ENCODE measurements at regions not wholly inside any gene's neighbourhood (a gene's known extent, or its start where the extent isn't known, plus 50 kb on each side); places are given as distances from the start of the nearest gene placed in this dataset.

GRCh38 chr5:116389601-116390000, 185.0 kb downstream of the SEMA6A start:
- no peak for DNase-seq

GRCh38 chr5:116388564-116389258, 185.9 kb downstream of the SEMA6A start:
- DNase-seq, result no peak

- no peak for DNase-seq
Measured at GRCh38 chr5:116387738-116388137, 186.9 kb downstream of the SEMA6A start.

DNA sequence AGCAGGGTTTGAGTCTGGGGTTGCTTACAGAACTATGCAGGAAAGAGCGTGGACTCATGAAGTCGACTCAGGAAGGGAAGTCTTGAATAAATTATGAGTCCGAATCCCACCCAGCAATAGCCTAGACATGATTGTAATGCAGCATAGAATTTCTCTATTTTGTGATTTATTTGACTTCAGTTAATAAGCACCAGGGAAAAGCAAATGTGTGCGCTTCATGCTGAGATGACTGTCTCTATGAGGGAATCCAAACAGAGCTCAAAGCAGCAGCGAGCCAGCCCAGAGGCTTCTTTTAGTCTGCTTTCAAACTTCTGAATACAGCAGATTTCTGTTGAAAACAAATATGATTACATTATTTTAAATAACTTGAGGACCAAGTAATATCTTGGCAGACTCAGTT, 188.0 kb downstream of the SEMA6A start:
- DNase-seq, result no peak

GRCh38 chr5:116382874-116383266, 191.8 kb downstream of the SEMA6A start:
- DNase-seq, result no peak

DNA sequence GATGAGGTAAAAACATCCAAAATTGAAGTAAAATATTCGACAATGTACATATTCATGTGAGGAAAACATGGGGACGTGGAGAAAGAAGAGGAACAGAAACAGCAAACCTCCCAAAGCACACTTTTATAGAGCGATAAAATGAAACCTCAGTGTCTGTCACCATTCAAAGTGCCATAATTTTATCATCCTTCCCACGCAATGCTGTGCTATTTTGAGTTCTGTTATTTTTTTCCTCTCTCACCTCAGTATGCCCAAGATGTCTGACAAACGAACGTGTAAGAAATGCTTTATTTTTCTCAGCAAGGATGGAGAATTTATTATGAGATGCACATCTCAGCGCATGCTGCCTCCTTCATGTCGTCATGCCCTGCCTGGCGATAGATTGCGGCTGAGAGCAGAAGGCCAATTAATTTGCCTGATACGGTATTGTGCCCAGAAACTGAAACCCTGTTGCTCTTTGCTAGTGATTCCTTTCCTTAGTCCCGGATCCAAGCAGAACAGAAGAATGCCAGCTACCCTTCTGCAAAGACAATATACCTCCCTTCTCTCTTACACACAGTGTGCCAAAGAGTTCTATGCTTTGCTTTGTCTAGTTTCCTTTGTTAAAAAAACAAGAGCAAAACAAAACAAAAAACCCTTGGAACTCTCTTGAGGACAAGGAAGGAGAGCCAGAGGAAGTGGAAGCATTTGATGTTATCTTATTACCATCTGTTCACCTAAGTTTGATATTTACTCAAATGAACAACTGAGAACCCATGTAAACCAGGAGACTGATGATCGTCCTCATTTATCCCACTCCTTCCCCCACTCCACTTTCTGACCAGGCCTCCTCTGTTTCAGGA, 192.4 kb downstream of the SEMA6A start:
- DNase-seq, result no peak

DNA sequence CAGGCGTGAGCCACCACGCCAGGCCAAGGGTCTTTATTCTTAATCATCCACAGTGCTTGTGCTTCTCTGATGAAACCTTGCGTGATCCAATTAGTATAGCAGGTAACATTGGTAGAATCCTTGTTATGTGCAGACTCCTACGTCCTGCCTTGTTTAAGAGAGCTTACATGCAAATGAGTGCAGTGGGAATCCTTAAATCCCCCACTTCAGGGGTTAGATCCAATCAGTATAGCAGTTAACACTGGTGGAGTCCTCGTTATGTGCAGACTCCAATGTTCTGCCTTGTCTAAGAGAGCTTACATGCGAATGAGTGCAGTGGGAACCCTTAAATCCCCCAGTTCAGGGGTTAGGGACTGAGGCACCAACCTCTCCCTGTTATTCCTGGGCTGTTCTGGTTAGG, 193.4 kb downstream of the SEMA6A start:
- peak; percentile 24 for DNase-seq

DNA sequence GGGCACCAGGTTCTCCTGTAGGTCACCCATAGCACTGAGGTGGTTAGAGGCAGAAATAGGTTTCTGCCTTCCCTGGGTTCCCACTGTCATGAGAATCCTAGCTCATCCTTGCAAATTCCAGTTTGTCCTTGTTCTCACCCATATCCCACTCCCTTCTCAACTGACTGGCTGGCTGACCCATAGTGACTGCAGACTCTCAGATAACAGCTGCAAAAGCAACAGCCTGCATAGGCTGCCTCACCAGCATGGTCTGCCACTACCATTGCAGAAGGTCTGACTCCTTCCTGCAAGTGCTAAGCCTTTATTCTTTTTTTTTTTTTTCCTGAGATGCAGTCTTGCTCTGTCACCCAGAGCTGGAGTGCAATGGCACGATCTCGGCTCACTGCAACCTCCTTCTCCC, 194.0 kb downstream of the SEMA6A start:
- no peak for DNase-seq

GRCh38 chr5:116379306-116379705, 195.3 kb downstream of the SEMA6A start:
- DNase-seq, result no peak

- DNase-seq, result no peak
Measured at GRCh38 chr5:116378777-116379121, 195.9 kb downstream of the SEMA6A start.

- DNase-seq, result peak; percentile 74
Measured at GRCh38 chr5:116378007-116378776, 196.4 kb downstream of the SEMA6A start.

DNA sequence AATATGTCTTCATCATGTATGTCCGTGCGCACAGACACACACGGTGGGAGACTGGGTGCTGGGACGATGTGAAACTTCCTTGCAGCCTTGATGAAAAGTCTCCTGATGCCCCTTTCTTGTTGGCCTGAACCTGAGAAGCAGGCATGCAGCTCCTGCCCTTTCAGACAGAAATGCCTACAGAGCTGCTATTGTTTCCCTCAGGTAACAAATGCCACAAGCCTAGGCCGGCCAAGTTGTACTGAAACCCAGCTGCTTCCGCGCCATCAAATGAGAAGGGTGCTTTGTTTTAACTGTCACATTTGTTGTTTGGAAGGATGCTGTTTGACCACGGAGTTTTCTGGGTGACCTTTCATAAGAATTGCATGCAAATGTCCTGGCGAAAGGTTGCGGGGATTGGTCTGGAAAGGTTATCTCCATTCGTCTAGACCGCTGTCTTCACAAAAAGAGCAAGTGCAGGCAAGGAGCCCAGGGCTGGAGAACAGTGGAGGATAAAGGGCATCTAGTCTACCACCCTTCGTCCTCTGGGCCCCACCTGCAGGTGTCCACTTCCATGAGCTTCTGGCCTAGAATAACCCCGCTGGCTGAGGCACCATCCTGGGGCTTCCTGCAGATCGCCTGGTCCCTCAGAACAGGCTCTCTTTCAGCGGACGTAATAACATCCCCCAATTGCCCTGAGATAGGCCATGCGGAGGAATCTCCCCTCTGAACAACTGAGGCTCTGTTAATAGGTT, 197.2 kb downstream of the SEMA6A start:
- no peak for DNase-seq

DNA sequence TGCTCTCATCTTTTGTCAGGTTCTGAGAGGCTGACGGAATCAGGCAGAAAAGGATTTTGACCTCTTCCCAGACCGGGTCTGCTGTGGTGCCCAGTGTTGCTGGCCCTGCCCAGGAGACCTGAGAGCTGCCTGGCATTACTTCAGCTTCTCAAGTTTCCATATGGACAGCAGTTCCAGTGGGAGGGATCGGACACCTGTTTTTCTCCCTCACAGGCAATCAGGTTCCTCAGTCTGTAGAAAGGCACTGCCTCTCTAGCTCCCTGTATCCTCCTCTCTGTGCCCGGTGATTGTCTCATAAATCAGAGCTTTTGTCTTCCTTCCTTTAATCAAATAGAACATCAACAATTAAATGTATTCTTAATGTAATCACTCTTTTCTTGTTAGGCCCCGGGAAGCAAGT, 198.7 kb downstream of the SEMA6A start:
- no peak for DNase-seq

DNA sequence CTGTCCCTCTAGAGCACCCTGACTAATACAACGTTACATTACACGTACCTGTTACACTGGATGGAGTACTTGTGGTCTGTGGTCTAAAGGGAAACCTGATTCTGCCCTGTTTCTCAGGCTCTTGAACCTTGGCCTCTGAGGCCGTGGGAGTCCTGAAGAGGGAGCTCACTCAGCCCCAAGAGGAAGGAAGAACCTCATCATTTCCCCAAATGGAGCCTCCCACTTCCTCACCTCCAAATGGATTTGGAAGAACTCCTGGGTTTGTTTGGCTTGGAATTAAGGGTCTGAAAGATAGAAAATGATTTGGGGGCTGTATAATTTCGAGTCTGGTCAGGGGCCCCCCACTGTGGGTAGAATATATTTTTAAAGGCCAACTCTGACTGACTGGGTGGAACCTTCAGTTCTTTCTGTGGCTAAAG, 200.2 kb downstream of the SEMA6A start:
- no peak for DNase-seq

DNA sequence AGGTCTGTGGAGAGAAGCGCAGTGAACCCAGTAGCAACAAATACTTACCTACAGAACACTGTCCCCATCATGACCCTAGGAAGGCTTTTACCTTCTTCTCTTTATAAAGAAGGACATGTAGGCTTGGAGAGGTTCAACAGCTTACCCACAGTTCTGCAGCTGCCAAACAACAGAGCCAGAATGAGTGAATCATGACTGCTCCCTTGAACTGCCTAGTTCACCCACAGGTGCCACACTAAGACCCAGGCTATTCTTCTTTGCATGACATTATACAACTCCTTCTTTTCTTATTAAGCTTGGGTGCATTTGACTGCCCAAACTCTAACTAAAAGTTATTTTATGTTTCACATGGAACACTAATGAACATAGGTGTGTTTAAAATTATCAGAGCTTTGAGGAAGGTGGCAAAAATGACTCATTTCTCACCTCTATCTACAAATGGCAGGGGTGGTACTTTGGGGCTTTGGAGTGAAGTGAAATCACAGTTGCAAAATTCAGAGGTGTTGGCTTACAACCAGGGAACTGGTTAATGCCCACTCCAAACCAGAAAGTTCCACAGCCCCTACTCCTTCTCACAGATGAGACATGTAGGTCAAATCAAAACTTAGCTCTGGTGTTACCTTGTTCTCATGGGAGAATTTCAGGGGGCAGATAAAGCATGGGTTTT, 201.6 kb downstream of the SEMA6A start:
- no peak for DNase-seq

DNA sequence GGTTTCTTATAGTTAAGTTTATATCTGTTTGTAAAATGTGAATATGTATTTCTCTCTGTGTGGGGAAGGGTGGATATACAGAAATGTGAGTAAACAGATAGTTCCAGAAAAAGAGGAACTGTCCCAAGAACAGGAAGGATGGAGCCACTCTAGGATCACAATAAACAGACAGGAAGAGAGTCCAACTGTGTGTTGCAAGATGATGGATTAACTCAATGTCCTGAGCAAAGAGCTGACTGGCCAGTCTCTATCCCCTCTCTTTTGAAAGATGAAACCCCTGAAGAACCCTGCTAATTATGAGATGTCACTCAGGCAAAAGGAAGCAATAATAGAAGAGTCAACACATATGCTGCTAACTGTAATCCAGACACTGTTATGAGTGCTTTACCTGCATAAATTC, 202.7 kb downstream of the SEMA6A start:
- no peak for DNase-seq

- DNase-seq, result no peak
Measured at GRCh38 chr5:116371431-116371830, 203.2 kb downstream of the SEMA6A start.

- no peak for DNase-seq
Measured at GRCh38 chr5:116370886-116371285, 203.7 kb downstream of the SEMA6A start.

DNA sequence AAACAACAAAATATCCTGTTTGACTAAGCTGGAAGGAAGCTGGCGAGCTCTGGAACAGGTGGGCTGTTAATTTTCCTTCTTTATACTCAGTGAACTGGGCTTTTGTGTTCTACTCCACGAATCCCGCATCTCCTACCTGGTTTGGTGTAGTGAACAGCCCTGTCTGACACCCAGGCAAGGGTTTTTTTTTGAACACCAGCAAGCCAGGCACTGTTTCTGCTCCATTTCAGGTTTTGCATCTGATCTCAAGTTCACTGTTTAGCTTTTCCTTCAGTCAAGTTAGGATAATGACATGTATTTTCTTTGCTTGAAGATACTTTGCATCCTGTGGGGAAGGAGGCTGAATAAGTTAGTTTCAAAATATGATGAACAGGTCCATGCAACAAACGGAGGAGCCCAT, 204.5 kb downstream of the SEMA6A start:
- DNase-seq, result no peak

DNA sequence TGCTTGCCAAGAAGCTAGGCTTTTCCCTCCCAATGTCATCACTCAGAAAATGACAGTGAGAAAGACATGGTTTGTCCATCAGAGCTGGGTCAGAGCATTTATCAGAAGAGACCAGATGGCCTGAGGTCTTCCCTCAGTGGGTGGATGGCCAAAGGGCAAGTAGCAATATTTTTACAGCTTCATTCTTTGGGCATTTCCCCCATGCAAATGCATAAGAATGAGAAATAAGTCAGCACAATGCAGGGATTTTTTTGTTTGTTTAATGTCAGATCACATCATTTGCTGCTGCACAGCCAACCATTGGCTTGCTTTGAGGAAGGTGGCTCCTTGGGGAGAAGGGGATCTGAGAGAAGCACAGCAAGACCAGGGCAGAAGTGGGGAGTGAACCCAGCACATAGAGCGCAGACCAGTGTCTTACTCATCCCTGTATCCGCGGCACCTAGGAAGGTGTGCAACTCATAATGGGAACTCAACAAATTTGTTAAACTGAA, 209.6 kb downstream of the SEMA6A start:
- no peak for DNase-seq

DNA sequence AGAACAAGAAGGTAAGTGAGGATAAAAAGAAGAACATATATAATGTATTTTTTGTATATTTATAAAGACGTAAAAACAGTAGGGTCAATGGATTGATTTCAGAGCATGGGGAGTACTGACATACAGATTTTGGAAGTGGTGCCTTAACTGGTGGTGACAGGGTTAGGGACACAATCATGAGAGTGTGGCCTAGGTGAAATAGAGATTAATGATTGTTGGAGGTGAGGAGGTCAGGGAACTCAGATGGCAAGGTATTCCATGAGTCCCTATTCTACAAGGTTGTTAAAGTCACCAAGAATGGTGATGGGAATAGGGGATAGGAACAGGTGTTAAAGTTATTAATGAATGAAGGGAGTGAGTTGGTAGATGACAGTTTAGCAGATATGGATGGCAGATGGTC, 210.8 kb downstream of the SEMA6A start:
- no peak for DNase-seq

GRCh38 chr5:116361979-116362577, 212.5 kb downstream of the SEMA6A start:
- no peak for DNase-seq

Data from NCI-H82 (cell line).